GM12878 (cell line): ENCODE measurements at regions not wholly inside any gene's neighbourhood (a gene's known extent, or its start where the extent isn't known, plus 50 kb on each side); places are given as distances from the start of the nearest gene placed in this dataset.

Experiments used
- ATAC-seq: fragments of 200-7000 bp; cut with Tn5 transposase; 3 replicates; pipeline ENCODE4 v1.9.1; 2020; ENCODE audit warnings: mild to moderate bottlenecking, moderate library complexity
- BruUV-seq: library from RNA; stranded (reverse); fragments of 400-500 nt; replicated peaks from 2 replicates; lab custom pipeline; 2021; lab: Mats Ljungman, UMichigan
- CTCF ChIA-PET: fragments of 300-600 bp; sonication (Branson Sonifier 250); formaldehyde crosslinking; extraction: SDS; loops from one replicate; lab custom pipeline; 2021; ENCODE audit warnings: inconsistent platforms; lab: Yijun Ruan, JAX
- POLR2A ChIA-PET: fragments of 350-600 bp; formaldehyde crosslinking; extraction: SDS; loops from one replicate; lab custom pipeline; 2021; ENCODE audit warnings: inconsistent platforms; lab: Charles Lee
- RAD21 ChIA-PET: fragments of 300-600 bp; sonication (Branson Sonifier 250); formaldehyde crosslinking; loops from one replicate; lab custom pipeline; 2023; ENCODE audit warnings: antibody characterized with exemption; ENCODE audit not compliant: unreplicated experiment; lab: Charles Lee
- SMC1A ChIA-PET: fragments of 300-600 bp; sonication (Branson Sonifier 250); formaldehyde crosslinking; loops from one replicate; lab custom pipeline; 2023; ENCODE audit not compliant: unreplicated experiment, uncharacterized antibody; lab: Charles Lee
- DNase-seq: peaks from one replicate; pipeline ENCODE4 v3.0.0-alpha.2; 2011; ENCODE audit warnings: low read depth, low spot score
- FAIRE-seq: peaks from 3 replicates; lab custom pipeline; 2011; peaks lifted over from hg19 to GRCh38; lab: Jason Lieb, UNC
- H2AFZ ChIP-seq: 2 replicates; pipeline ENCODE4 v1.6.0; 2011; ENCODE audit warnings: low read depth, low read length, control low read depth; ENCODE audit not compliant: control insufficient read depth
- H3K27ac ChIP-seq: 2 replicates; pipeline ENCODE4 v1.5.1; 2011; ENCODE audit warnings: control low read depth; ENCODE audit not compliant: control insufficient read depth, insufficient read depth
- H3K27me3 ChIP-seq, 2 experiments: replicated peaks in 1 of 2; 2 replicates each; pipeline versions ENCODE4 v1.6.0 to v1.6.1; 2011; ENCODE audit warnings: low read length in 1 of 2; ENCODE audit not compliant: control insufficient read depth in 2 of 2, insufficient read depth in 2 of 2
- H3K36me3 ChIP-seq, 2 experiments: 2 replicates each; pipeline ENCODE4 v1.5.1; 2011; ENCODE audit warnings: low read length in 1 of 2; ENCODE audit not compliant: control insufficient read depth in 2 of 2, insufficient read depth in 2 of 2
- H3K4me1 ChIP-seq: 2 replicates; pipeline ENCODE4 v1.6.1; 2011; ENCODE audit warnings: mild to moderate bottlenecking, low read length, moderate library complexity, mixed read lengths; ENCODE audit not compliant: control insufficient read depth, insufficient read depth
- H3K4me2 ChIP-seq: 2 replicates; pipeline ENCODE4 v1.6.0; 2011; ENCODE audit warnings: control low read depth; ENCODE audit not compliant: control insufficient read depth, insufficient read depth
- H3K4me3 ChIP-seq: fragments of 200-600 bp; sonication (generic); 2 replicates; pipeline ENCODE4 v1.5.1; 2016
- H3K79me2 ChIP-seq: 2 replicates; pipeline ENCODE4 v1.6.0; 2011; ENCODE audit warnings: low read length; ENCODE audit not compliant: control insufficient read depth, insufficient read depth
- H3K9ac ChIP-seq: 2 replicates; pipeline ENCODE4 v1.8.0; 2011; ENCODE audit warnings: low read length, control low read depth, mixed read lengths; ENCODE audit not compliant: control insufficient read depth, insufficient read depth
- H3K9me3 ChIP-seq: replicated peaks from 3 replicates; pipeline ENCODE4 v1.5.1; 2011; ENCODE audit warnings: mild to moderate bottlenecking, low read length; ENCODE audit not compliant: control insufficient read depth, insufficient read depth
- H4K20me1 ChIP-seq: 2 replicates; pipeline ENCODE4 v1.6.0; 2011; ENCODE audit not compliant: control insufficient read depth, insufficient read depth
- CREB1 ChIP-seq: IDR thresholded peaks from 2 replicates; pipeline ENCODE4 v1.6.1; 2012; ENCODE audit warnings: low read depth, mild to moderate bottlenecking, inconsistent platforms
- CUX1 ChIP-seq: IDR thresholded peaks from 2 replicates; pipeline ENCODE4 v1.6.1; 2012; ENCODE audit warnings: improper control_type of control experiment, low read depth, low read length; ENCODE audit not compliant: insufficient replicate concordance
- E2F4 ChIP-seq: IDR thresholded peaks from 2 replicates; pipeline ENCODE4 v1.6.1; 2012; ENCODE audit warnings: low read depth, low read length, improper control_type of control experiment
- GATAD2B ChIP-seq: fragments of 450-650 bp; conservative IDR thresholded peaks from 2 replicates; pipeline ENCODE4 v1.6.1; 2017; ENCODE audit warnings: low read depth, mild to moderate bottlenecking, moderate library complexity
- IRF4 ChIP-seq: IDR thresholded peaks from 2 replicates; pipeline ENCODE4 v1.6.1; 2011; ENCODE audit warnings: low read depth, low read length
- KDM1A ChIP-seq: fragments of 200-600 bp; sonication (generic); IDR thresholded peaks from 2 replicates; pipeline ENCODE4 v1.6.1; 2016; ENCODE audit warnings: borderline replicate concordance
- KLF5 ChIP-seq: fragments of 450-650 bp; IDR thresholded peaks from 2 replicates; pipeline ENCODE4 v1.6.1; 2014; ENCODE audit warnings: mild to moderate bottlenecking; ENCODE audit not compliant: partially characterized antibody
- NR2F1 ChIP-seq: fragments of 450-650 bp; conservative IDR thresholded peaks from 2 replicates; pipeline ENCODE4 v1.6.1; 2017; ENCODE audit warnings: mild to moderate bottlenecking
- PML ChIP-seq: IDR thresholded peaks from 2 replicates; pipeline ENCODE4 v1.6.1; 2012; ENCODE audit warnings: low read length, inconsistent platforms
- RB1 ChIP-seq: fragments of 450-650 bp; formaldehyde crosslinking; IDR thresholded peaks from 2 replicates; pipeline ENCODE4 v1.6.1; 2017; ENCODE audit warnings: mild to moderate bottlenecking, borderline replicate concordance
- SIN3A ChIP-seq: IDR thresholded peaks from 2 replicates; pipeline ENCODE4 v1.6.1; 2012; ENCODE audit warnings: low read depth, low read length, improper control_type of control experiment
- TCF12 ChIP-seq: IDR thresholded peaks from 2 replicates; pipeline ENCODE4 v1.6.1; 2011; ENCODE audit warnings: low read depth, mild to moderate bottlenecking, low read length
- ZZZ3 ChIP-seq: IDR thresholded peaks from 2 replicates; pipeline ENCODE4 v1.6.1; 2011; ENCODE audit warnings: low read depth; ENCODE audit not compliant: control insufficient read depth, insufficient read length
- WGBS: methylation state at CpG from one replicate; pipeline ENCODE4 v1.1.6; 2016; ENCODE audit warnings: low lambda C conversion rate; ENCODE audit not compliant: insufficient replicate concordance, insufficient coverage; ENCODE audit errors: missing lambda C conversion rate; 5-methylcytosine and 5-hydroxymethylcytosine counted together
- in situ Hi-C: fragments of 300-500 bp; cut with MboI; formaldehyde crosslinking; loops from 9 replicates; pipeline ENCODE4 v1.14.3; 2018; ENCODE audit warnings: mixed read lengths
- intact Hi-C: fragments of 100-400 bp; cut with micrococcal nuclease; formaldehyde crosslinking; loops from one replicate; pipeline ENCODE4 v1.14.2; 2022; ENCODE audit not compliant: unreplicated experiment

- no peak for TF ChIP-seq SIN3A
- TF ChIP-seq KLF5: no peak
- TF ChIP-seq KDM1A: no peak
- no peak for TF ChIP-seq PML
- TF ChIP-seq TCF12: no peak
- no peak for TF ChIP-seq ZZZ3
- no peak for TF ChIP-seq NR2F1
- TF ChIP-seq CREB1: no peak
- no peak for TF ChIP-seq GATAD2B
- TF ChIP-seq IRF4: no peak
- RAD21 ChIA-PET: no interaction called here
- no peak overlapping the region for H3K4me3 ChIP-seq
- H3K9ac ChIP-seq: no peak overlapping the region
- no peaks in the 10 kb centered on the region for H4K20me1 ChIP-seq
- no peaks in the 10 kb centered on the region for H3K9me3 ChIP-seq
- H3K4me2 ChIP-seq: no peak overlapping the region
- SMC1A ChIA-PET: no interaction called here
- POLR2A ChIA-PET: no interaction called here
- no peak overlapping the region for H2AFZ ChIP-seq
- ATAC-seq (no peak), FAIRE-seq (no peak), DNase-seq (no peak)
- no peak overlapping the region for H3K27ac ChIP-seq
- CTCF ChIA-PET: no interaction called here
- H3K36me3 ChIP-seq: no peaks in the 10 kb centered on the region
- intact Hi-C loops: no loop called here
- BruUV-seq: no TSS peak
- no peaks in the 10 kb centered on the region for H3K4me1 ChIP-seq
- H3K79me2 ChIP-seq: no peaks in the 10 kb centered on the region
- in situ Hi-C loops: no loop called here
- WGBS: 34% methylated on average over 9 of the region's 9 CpGs
- H3K27me3 ChIP-seq: no peaks in the 10 kb centered on the region
These were observed 232.9 kb downstream of the SAMD5 start for GRCh38 chr6:147741389-147741788.

GRCh38 chr6:147742440-147742839 is 233.9 kb downstream of the SAMD5 start:
- SMC1A ChIA-PET: no interaction called here
- H4K20me1 ChIP-seq: no peaks in the 10 kb centered on the region
- FAIRE-seq: no peak
- WGBS: 35% methylated on average over 3 of the region's 3 CpGs
- intact Hi-C loops: no loop called here
- no peaks in the 10 kb centered on the region for H3K79me2 ChIP-seq
- RAD21 ChIA-PET: no interaction called here
- no peak for DNase-seq
- H3K27ac ChIP-seq: no peak overlapping the region
- H2AFZ ChIP-seq: no peak overlapping the region
- in situ Hi-C loops: no loop called here
- no peaks in the 10 kb centered on the region for H3K4me1 ChIP-seq
- POLR2A ChIA-PET: no interaction called here
- BruUV-seq: no TSS peak
- no peak overlapping the region for H3K4me2 ChIP-seq
- no peaks in the 10 kb centered on the region for H3K36me3 ChIP-seq
- no peak for ATAC-seq
- H3K9me3 ChIP-seq: no peaks in the 10 kb centered on the region
- no peak overlapping the region for H3K9ac ChIP-seq
- H3K4me3 ChIP-seq: no peak overlapping the region
- CTCF ChIA-PET: no interaction called here
- H3K27me3 ChIP-seq: no peaks in the 10 kb centered on the region
- TF ChIP-seq RB1 (no peak), E2F4 (no peak), CUX1 (no peak)
